ENCODE measurements at regions not wholly inside any gene's neighbourhood (a gene's known extent, or its start where the extent isn't known, plus 50 kb on each side); places are given as distances from the start of the nearest gene placed in this dataset.
A peak's percentile ranks its signal among the peaks of the same experiment; 100 is the strongest.

- H3K4me3 ChIP-seq (ENCODE audit: low read depth, poor library complexity, severe bottlenecking): no peak overlapping the region
- WGBS, 2 donors: 83 to 91% methylated on average over 14 of the region's 14 CpGs
- TF ChIP-seq POLR2A (IDR thresholded peaks at IDR 0.05): no peak
- no peak for TF ChIP-seq CTCF (IDR thresholded peaks at IDR 0.05)
- no peak for DNase-seq (ENCODE audit: low spot score in 2 of 2)
- intact Hi-C loops (cut with DNase I; ENCODE audit: low total_unique reads): no loop called here
Observed at GRCh38 chr16:85250609-85251223, 138.4 kb upstream of the CIBAR2 start.

DNA sequence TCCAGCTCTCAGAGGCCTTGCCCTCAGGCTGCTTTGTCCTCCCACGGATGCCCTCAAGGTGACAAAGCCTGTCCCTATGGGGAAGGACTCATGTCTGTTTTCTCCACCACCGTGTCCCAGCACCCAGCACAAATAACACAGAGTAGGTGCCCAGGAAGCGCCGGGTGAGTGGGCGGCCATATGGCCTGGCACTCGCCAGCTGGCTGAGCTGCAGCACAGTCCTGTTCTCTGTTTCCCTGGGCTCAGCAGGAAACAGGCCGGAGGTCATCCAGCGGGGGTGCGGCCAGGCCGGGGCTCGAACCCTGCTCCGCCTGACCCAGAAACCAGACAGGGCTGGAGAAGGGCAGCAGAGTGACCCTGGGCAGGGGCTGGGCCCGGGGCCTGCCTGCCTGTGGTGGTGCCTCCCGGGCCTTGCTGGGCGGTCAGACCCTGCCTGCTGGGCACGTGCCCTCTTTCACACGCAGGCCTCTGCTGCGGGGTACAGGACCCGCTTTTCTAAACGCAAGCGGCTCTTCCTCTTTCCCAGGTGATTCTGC lies 139.0 kb upstream of the CIBAR2 start:
- no peak for TF ChIP-seq POLR2A (IDR thresholded peaks at IDR 0.05)
- no peak for TF ChIP-seq CTCF (IDR thresholded peaks at IDR 0.05)
- no peak overlapping the region for H3K4me3 ChIP-seq (ENCODE audit: low read depth, poor library complexity, severe bottlenecking)
- no peak for DNase-seq (ENCODE audit: low spot score in 2 of 2)
- WGBS, 2 donors: 93 to 94% methylated on average over 12 to 14 of the region's 21 CpGs
- intact Hi-C loops (cut with DNase I; ENCODE audit: low total_unique reads): no loop called here

DNA sequence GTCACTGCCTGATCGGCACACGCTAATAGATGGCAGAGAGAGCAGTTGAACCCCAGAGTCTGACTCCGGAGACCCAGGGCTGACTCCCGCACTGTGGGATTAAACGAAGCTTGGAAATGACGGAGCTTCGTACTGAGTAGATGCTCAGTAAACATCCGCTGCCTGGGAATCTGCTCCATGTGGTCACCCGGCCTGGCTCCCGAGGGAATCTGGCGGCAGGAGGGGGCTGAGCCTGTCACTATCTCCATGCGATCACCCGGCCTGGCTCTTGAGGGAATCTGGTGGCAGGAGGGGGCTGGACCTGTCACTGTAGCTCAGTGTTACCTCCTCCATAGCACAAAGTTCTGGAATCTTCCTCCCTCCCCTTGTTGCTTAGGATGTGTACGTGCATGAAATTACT lies 139.7 kb upstream of the CIBAR2 start:
- no peak overlapping the region for H3K4me3 ChIP-seq (ENCODE audit: low read depth, poor library complexity, severe bottlenecking)
- TF ChIP-seq POLR2A (IDR thresholded peaks at IDR 0.05): no peak
- TF ChIP-seq CTCF (IDR thresholded peaks at IDR 0.05): no peak
- intact Hi-C loops (cut with DNase I; ENCODE audit: low total_unique reads): no loop called here
- DNase-seq (ENCODE audit: low spot score in 2 of 2): no peak
- 91 to 96% methylated on average over 14 of the region's 14 CpGs for WGBS, 2 donors

- TF ChIP-seq CTCF (IDR thresholded peaks at IDR 0.05) (no peak), POLR2A (IDR thresholded peaks at IDR 0.05) (no peak)
- H3K4me3 ChIP-seq (ENCODE audit: low read depth, poor library complexity, severe bottlenecking): no peak overlapping the region
- DNase-seq (ENCODE audit: low spot score in 2 of 2): no peak
- 61 to 66% methylated on average over 9 of the region's 9 CpGs for WGBS, 2 donors
- intact Hi-C loops (cut with DNase I; ENCODE audit: low total_unique reads): no loop called here
Observed at GRCh38 chr16:85252461-85252860, 140.2 kb upstream of the CIBAR2 start.

DNA sequence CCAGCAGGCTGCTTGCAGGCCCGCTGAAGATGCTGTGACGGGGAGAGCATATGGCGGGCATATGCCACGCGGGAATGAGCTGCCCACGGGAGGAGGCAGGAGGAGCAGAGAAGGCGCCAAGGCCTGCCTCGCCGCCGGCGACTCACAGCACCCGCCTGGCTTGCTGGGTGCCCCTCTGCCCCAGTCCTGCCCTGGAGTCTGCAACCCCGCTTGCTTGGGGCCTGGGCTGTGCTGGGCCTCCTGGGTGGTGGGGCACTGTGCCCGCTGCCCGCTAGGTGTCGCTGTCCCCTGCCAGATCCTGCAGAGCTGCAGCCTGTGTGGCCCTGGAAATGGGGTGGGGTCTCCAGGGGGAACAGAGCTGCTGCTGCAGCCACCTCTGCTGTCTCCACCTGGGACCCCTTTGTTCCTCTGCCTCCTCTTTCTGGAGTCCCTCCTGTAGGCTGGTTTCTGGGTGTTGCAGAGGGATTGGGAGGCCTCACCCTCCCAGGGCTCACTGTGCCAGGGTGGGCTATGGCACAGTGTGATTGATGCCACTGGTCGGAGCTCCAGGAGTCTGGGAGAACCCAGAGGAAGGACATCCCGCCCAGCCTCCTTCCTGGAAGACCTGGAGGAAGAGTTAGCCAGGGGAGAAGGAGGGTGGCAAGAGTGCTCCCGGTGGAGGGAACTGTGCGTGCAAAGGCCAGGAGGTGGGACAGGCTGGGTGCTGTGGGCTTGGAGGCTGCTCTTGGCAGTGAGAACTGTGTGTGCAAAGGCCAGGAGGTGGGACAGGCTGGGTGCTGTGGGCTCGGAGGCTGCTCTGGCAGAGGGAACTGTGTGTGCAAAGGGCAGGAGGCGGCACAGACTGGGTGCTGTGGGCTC lies 141.0 kb upstream of the CIBAR2 start:
- WGBS, 2 donors: 44 to 55% methylated on average over 9 to 21 of the region's 22 CpGs
- no peak overlapping the region for H3K4me3 ChIP-seq (ENCODE audit: low read depth, poor library complexity, severe bottlenecking)
- peak in 1 of 3 donors; percentile 80 for TF ChIP-seq CTCF (IDR thresholded peaks at IDR 0.05)
- TF ChIP-seq POLR2A (IDR thresholded peaks at IDR 0.05): no peak
- intact Hi-C loops (cut with DNase I; ENCODE audit: low total_unique reads): no loop called here
- DNase-seq (ENCODE audit: low spot score in 2 of 2): no peak

Data from lower leg skin (tissue), 4 donors.